ENCODE measurements at regions not wholly inside any gene's neighbourhood (a gene's known extent, or its start where the extent isn't known, plus 50 kb on each side); places are given as distances from the start of the nearest gene placed in this dataset.

GRCh38 chr14:82492157-82492556, 958.5 kb upstream of the SEL1L start:
- no peak for DNase-seq (ENCODE audit: low spot score)
- no peak overlapping the region for H2AFZ ChIP-seq (ENCODE audit: low read length)
- no TSS peak for BruUV-seq (replicated peaks)
- no peak overlapping the region for H3K4me3 ChIP-seq (ENCODE audit: low read depth, low read length, poor library complexity, severe bottlenecking)
- intact Hi-C loops (cut with micrococcal nuclease; ENCODE audit: unreplicated experiment) = no loop called here
- H4K20me1 ChIP-seq (ENCODE audit: insufficient read depth, low read length) = no peaks in the 10 kb centered on the region
- H3K79me2 ChIP-seq (ENCODE audit: insufficient read depth, low read depth, low read length) = no peaks in the 10 kb centered on the region
- no peak for TF ChIP-seq EZH2phosphoT487 (IDR thresholded peaks at IDR 0.05; ENCODE audit: borderline replicate concordance, low read depth, low read length)
- no peak for TF ChIP-seq CTCF (conservative IDR thresholded peaks at IDR 0.05; ENCODE audit: low read length)
- H3K4me1 ChIP-seq (ENCODE audit: insufficient read depth, low read length, poor library complexity, severe bottlenecking) = no peaks in the 10 kb centered on the region
- no peak overlapping the region for H3K27ac ChIP-seq (ENCODE audit: low read depth, low read length, poor library complexity, severe bottlenecking)
- POLR2A ChIA-PET = interaction anchor here (0.7 kb wide), 1 partner anchor 1862 kb away, joined by 4 read pairs; no protein-coding TSS in a partner anchor
- H3K9me2 ChIP-seq (ENCODE audit: insufficient read depth, low read length) = no peaks in the 10 kb centered on the region
- CTCF ChIA-PET (ENCODE audit: unreplicated experiment) = no interaction called here
- no peaks in the 10 kb centered on the region for H3K9me3 ChIP-seq (ENCODE audit: low read length)
- no peak overlapping the region for H3K4me2 ChIP-seq (ENCODE audit: low read length)
- no peaks in the 10 kb centered on the region for H3K36me3 ChIP-seq (ENCODE audit: insufficient read depth, low read length)

GRCh38 chr14:82500222-82500621, 966.6 kb upstream of the SEL1L start:
- no peak for TF ChIP-seq EZH2phosphoT487 (IDR thresholded peaks at IDR 0.05; ENCODE audit: borderline replicate concordance, low read depth, low read length)
- no peak for TF ChIP-seq CTCF (conservative IDR thresholded peaks at IDR 0.05; ENCODE audit: low read length)
- H3K9me2 ChIP-seq (ENCODE audit: insufficient read depth, low read length) = no peaks in the 10 kb centered on the region
- no peak for DNase-seq (ENCODE audit: low spot score)
- H3K79me2 ChIP-seq (ENCODE audit: insufficient read depth, low read depth, low read length) = no peaks in the 10 kb centered on the region
- H3K4me3 ChIP-seq (ENCODE audit: low read depth, low read length, poor library complexity, severe bottlenecking) = no peak overlapping the region
- intact Hi-C loops (cut with micrococcal nuclease; ENCODE audit: unreplicated experiment) = no loop called here
- H2AFZ ChIP-seq (ENCODE audit: low read length) = no peak overlapping the region
- no TSS peak for BruUV-seq (replicated peaks)
- no peaks in the 10 kb centered on the region for H3K4me1 ChIP-seq (ENCODE audit: insufficient read depth, low read length, poor library complexity, severe bottlenecking)
- POLR2A ChIA-PET = no interaction called here
- no peaks in the 10 kb centered on the region for H3K36me3 ChIP-seq (ENCODE audit: insufficient read depth, low read length)
- CTCF ChIA-PET (ENCODE audit: unreplicated experiment) = no interaction called here
- no peak overlapping the region for H3K27ac ChIP-seq (ENCODE audit: low read depth, low read length, poor library complexity, severe bottlenecking)
- H3K9me3 ChIP-seq (ENCODE audit: low read length) = no peaks in the 10 kb centered on the region
- H3K4me2 ChIP-seq (ENCODE audit: low read length) = no peak overlapping the region
- H4K20me1 ChIP-seq (ENCODE audit: insufficient read depth, low read length) = no peaks in the 10 kb centered on the region

- intact Hi-C loops (cut with micrococcal nuclease; ENCODE audit: unreplicated experiment) = no loop called here
- no peaks in the 10 kb centered on the region for H3K9me2 ChIP-seq (ENCODE audit: insufficient read depth, low read length)
- no peaks in the 10 kb centered on the region for H3K4me1 ChIP-seq (ENCODE audit: insufficient read depth, low read length, poor library complexity, severe bottlenecking)
- CTCF ChIA-PET (ENCODE audit: unreplicated experiment) = no interaction called here
- DNase-seq (ENCODE audit: low spot score) = no peak
- H4K20me1 ChIP-seq (ENCODE audit: insufficient read depth, low read length) = no peaks in the 10 kb centered on the region
- TF ChIP-seq EZH2phosphoT487 (IDR thresholded peaks at IDR 0.05; ENCODE audit: borderline replicate concordance, low read depth, low read length) = no peak
- TF ChIP-seq CTCF (conservative IDR thresholded peaks at IDR 0.05; ENCODE audit: low read length) = no peak
- H3K36me3 ChIP-seq (ENCODE audit: insufficient read depth, low read length) = no peaks in the 10 kb centered on the region
- no peak overlapping the region for H3K4me3 ChIP-seq (ENCODE audit: low read depth, low read length, poor library complexity, severe bottlenecking)
- H2AFZ ChIP-seq (ENCODE audit: low read length) = no peak overlapping the region
- H3K4me2 ChIP-seq (ENCODE audit: low read length) = no peak overlapping the region
- no peaks in the 10 kb centered on the region for H3K79me2 ChIP-seq (ENCODE audit: insufficient read depth, low read depth, low read length)
- H3K27ac ChIP-seq (ENCODE audit: low read depth, low read length, poor library complexity, severe bottlenecking) = no peak overlapping the region
- BruUV-seq (replicated peaks) = no TSS peak
- POLR2A ChIA-PET = no interaction called here
- no peaks in the 10 kb centered on the region for H3K9me3 ChIP-seq (ENCODE audit: low read length)
Observed at GRCh38 chr14:82501554-82501953, 967.9 kb upstream of the SEL1L start.

Data from OCI-LY7 (cell line).